ENCODE measurements at regions not wholly inside any gene's neighbourhood (a gene's known extent, or its start where the extent isn't known, plus 50 kb on each side); places are given as distances from the start of the nearest gene placed in this dataset.

DNA sequence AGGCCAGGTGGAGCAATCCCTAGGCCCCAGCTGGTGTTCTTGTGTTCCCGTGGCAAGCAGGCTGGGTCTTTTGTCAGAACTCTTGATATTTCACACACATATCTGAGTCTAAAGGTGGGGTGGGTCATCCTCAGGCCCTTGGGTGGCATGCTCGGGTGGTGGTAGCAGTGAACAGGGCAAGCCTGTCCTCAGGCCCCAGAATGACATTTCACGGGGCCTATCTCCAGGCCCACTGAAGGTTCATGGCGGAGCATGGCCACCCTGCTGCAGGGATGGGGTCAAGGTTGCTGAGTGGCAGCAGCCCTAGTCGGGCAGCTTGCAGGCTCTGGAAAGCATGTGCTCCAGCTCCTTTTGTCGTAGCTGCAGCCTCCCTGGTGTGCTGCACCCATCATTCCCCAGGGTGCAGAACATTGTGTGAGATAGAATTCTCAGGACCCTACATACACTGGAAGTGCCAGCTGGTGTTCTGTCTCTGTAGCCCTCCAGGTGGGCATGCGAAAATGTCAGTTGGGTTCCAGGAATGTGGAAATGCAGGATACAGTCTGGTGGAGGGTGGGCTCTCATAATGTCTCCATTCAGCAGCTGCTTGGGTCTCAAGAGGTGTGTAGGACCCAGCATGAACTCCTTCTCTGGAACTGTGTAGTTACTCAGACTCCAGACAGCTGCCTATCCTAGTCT, 1571.8 kb downstream of the STIM2 start:
- TF ChIP-seq POLR2AphosphoS5 (IDR thresholded peaks at IDR 0.05; ENCODE audit: low read depth, low read length) (no peak), TCF7L2 (IDR thresholded peaks at IDR 0.05; ENCODE audit: low read depth, low read length) (no peak)
- TF ChIP-seq, protein P1, sequence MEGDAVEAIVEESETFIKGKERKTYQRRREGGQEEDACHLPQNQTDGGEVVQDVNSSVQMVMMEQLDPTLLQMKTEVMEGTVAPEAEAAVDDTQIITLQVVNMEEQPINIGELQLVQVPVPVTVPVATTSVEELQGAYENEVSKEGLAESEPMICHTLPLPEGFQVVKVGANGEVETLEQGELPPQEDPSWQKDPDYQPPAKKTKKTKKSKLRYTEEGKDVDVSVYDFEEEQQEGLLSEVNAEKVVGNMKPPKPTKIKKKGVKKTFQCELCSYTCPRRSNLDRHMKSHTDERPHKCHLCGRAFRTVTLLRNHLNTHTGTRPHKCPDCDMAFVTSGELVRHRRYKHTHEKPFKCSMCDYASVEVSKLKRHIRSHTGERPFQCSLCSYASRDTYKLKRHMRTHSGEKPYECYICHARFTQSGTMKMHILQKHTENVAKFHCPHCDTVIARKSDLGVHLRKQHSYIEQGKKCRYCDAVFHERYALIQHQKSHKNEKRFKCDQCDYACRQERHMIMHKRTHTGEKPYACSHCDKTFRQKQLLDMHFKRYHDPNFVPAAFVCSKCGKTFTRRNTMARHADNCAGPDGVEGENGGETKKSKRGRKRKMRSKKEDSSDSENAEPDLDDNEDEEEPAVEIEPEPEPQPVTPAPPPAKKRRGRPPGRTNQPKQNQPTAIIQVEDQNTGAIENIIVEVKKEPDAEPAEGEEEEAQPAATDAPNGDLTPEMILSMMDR (IDR thresholded peaks at IDR 0.05), result no peak

All from Panc1 (cell line).